HG02642 (cell line): ENCODE measurements at regions not wholly inside any gene's neighbourhood (a gene's known extent, or its start where the extent isn't known, plus 50 kb on each side); places are given as distances from the start of the nearest gene placed in this dataset.

Source experiments
- ATAC-seq: cut with Tn5 transposase; IDR thresholded peaks from one replicate; pipeline ENCODE4 v1.9.1; 2021; ENCODE audit warnings: mild to moderate bottlenecking; ENCODE audit not compliant: unreplicated experiment, poor library complexity

DNA sequence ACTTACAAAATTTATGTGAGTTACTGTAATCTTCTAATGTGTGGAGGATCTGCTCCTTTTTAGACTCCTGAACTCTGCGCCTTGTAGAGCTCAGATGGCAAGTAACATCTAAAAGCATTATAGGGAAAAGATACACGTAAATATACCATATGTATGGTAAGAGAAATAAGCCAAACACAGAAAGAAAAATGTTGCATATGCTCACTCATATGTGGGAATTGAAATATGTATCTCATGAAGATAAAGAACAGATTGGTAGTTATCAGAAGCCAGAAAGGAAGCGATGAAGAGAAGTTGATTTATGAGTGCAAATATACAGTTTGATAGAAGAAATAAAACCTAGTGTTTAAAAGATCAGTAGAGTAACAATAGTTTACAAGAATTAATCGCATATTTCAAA is 815.0 kb upstream of the MAN1A1 start:
- ATAC-seq: no peak

DNA sequence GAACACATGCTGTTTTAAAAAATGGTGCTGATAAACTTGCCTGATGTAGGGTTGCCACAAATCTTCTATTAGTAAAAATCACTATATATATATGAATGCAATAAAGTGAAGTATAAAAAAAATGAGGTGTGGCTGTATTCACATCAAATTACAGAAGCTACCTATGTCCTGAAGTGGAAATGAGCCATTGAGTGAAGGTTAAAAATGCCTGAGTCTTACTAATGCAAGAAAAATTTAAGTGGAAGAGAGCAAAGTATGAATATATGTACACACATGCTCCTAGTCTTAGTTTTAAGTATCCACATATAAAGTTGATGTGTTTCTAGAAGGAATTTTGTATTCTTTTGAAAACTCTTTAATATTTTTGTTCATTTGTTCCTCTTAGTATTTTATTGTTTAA is 808.3 kb upstream of the MAN1A1 start:
- no peak for ATAC-seq

DNA sequence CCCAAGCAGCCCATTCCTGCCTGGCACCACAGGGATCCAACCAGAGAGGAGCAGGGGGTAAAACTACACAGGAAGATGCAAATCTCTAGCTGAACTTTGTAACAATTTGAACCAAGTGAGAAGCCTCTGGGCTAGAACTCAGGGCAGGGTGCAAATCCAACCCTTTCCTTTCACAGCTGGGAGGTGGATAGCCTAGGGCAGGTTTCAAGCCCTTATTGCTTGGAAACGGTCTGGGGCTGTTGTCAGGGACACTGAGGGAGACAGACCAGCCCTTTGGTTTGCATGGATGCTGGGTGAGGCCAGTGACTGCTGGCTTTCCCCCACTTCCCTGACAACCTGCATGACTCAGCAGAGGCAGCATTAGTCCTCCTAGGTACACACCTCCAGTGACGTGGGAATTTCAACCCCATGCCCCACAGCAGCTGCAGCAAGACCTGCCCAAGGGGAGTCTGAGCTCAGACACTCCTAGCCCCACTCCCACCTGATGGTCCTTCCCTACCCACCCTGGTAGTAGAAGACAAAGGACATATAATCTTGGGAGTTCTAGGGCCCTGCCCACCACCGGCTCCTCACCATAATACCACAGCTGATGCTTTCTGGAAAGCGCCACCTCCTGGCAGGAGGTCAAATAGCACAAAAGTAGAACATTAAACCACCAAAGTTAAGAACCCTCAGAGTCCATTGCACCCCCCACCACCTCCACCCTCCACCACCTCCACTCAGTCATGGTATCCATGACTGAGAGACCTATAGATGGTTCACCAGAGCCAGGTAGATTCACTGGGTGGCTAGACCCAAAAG is 797.7 kb upstream of the MAN1A1 start:
- no peak for ATAC-seq

DNA sequence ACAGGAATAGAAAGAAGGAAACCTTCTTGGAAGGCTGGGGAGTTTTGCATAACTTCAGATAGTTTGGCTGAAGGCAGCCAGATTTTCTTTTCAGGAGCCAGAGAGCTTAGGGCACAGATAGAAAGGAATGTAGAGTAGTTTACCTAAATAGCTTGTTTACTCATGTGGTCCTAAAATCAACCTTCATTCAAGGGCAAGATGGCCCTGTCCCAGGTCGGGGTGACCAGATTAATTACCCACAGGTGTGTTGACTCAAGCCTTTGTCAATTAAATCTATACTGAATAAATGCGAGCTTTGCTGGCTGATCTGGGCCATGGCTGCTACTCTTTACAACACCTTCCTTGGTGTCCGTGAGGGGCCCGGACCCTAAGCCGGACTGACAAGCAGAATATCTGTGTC is 792.0 kb upstream of the MAN1A1 start:
- no peak for ATAC-seq

GRCh38 chr6:120137492-120137891 is 787.9 kb upstream of the MAN1A1 start:
- no peak for ATAC-seq

GRCh38 chr6:120129228-120129627 is 779.7 kb upstream of the MAN1A1 start:
- ATAC-seq: no peak

DNA sequence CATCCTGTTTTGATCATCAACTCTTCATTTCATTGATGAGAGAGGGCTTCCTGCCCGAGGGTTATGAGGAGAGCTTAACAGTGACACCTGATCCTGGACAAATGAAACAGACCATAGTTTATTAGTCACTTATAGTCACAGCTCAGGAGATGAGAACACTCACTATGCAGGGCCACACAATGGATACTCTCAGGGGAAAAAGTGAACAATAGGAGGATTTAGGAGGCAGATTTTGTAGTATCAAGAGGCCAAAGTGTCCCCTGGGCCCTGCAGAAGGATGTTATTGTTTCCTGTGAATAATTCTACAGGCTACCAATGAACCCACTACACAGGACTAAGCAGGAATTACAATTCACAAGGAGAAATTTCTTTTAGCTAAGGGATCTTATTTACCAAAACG is 772.8 kb upstream of the MAN1A1 start:
- ATAC-seq: no peak

DNA sequence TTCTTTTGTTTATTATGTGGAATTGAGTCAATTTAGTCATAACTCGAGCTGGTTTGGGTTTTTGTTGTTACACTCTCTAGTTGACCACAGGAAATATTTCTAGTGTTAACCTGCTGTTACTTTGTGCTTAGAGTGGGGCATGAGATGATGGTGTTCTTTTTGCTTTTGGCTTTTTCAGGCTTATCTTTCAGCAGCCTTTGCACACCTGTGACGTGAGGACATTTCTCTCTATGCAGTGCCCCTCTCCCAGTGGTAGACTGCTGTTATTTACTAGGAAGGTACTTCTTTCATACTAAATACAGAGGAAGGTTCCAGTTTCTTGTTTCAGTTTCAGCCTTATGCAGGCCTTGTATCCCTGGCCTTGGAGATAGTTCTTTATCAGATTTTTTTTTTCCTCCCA is 766.8 kb upstream of the MAN1A1 start:
- ATAC-seq: no peak

- no peak for ATAC-seq
These were observed 763.4 kb upstream of the MAN1A1 start for GRCh38 chr6:120112980-120113379.

GRCh38 chr6:120111001-120111400 is 761.4 kb upstream of the MAN1A1 start:
- ATAC-seq: no peak

DNA sequence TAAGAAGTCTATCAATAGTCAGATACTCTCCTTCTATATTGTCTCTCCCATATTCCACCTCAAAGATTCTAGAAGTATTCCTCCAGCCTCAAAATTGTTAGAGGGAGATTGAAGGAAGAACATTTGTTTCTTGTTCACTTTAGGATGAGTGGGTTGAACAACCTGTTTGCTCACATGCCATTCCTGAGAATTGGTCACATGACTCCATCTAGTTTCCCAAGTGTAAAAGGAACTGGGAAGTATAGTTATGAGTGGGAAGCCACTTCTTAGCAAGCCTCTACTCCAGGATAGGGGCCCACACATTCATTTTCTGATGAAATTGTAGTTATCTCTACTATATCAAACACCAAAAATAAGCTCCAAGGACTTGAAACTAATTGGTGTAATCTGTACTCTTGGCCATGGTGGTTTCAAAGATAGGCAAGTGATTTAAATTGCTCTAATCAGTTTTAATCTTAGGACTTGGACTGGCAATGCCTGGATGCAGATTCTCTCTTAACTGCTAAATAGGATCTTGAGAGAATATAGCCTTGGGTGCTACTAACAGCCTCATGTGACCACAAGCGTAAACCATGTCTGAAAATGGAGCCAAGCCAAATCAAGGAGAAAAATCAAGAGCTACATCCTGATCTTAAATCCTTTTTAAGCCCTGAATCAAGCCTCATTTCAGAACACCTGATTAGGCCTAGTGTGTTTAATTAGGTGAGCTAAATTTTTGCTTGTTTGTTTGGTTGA is 758.7 kb upstream of the MAN1A1 start:
- no peak for ATAC-seq

DNA sequence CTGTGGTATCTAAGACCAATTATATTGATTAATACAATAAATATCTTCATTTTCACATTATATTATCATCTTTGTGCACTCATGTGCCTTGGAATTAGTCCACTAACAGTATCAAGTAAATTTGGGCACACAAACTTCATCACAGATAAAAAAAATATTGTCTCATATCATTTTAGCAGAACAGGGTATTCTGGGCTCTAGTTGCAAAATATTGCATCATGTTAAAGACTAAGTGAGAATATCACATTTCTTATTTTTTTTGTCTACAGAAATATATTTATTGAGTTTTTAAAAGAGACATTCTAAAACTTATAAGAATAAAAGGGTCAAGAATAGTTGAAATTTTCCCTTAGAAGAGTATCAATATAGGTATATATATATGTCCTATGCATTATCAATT is 754.1 kb upstream of the MAN1A1 start:
- ATAC-seq: no peak

DNA sequence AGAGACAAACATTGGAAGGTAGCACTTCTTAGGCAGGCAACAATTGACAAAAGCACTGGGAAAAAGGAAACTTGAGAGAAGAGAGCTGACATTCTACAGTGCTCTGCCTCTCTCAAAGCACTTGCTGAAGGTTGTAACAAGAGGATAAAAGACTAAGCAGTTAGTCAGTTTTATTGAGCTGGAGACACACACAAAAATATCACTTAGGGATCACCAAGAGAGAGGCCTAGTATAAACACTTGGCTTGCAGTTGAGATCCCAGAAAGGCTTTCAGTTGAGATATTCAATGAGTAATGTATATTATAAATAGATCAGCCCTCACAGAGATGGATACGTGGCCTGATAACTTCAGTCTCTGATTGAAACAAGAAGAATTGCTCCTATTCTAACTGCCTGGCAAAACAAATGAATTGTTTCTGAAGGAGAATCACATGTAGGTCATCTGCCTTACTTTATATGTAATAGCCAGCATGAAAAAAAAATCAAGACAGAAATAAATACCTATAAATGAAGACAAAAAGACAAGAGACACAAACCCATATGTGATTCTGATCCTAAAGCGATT is 747.2 kb upstream of the MAN1A1 start:
- no peak for ATAC-seq

- ATAC-seq: no peak
These were observed 733.6 kb upstream of the MAN1A1 start for GRCh38 chr6:120083186-120083585.

GRCh38 chr6:120077489-120077888 is 727.9 kb upstream of the MAN1A1 start:
- ATAC-seq: no peak

DNA sequence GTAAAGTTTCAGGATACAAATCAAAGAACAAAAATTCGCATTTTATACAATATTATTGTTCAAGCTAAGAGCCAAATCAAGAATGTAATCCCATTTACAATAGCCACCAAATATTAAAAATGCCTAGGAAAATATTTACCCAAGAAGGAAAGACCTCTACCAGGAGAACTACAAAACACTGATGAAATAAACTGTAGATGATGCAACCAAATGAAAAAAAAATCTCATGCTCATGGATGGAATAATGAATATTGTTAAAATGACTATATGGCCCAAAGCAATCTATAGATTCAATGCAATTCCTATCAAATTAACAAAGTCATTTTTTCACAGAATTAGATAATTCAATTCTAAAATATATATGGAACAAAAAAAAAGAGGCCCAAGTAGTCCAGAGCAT is 708.8 kb upstream of the MAN1A1 start:
- ATAC-seq: no peak

DNA sequence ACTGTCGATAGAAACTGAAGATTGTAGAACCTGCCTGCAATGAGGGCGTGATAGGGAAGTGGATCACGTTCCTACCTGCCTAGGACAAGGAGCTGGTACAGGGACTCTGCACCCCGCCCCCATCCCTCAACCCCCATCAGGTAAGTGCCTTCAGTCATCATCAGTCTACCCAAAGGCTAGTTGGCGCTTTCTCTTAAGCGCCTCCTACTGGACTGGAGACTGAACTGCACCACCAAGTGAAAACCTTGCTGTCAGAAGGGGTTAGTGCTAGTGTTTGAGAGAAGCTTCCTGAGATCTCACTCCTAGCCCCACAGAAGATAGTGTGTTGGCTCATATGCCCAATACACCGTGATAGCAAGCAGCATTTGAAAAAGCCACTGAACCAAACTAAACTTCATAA is 706.5 kb upstream of the MAN1A1 start:
- peak; percentile 86 for ATAC-seq

DNA sequence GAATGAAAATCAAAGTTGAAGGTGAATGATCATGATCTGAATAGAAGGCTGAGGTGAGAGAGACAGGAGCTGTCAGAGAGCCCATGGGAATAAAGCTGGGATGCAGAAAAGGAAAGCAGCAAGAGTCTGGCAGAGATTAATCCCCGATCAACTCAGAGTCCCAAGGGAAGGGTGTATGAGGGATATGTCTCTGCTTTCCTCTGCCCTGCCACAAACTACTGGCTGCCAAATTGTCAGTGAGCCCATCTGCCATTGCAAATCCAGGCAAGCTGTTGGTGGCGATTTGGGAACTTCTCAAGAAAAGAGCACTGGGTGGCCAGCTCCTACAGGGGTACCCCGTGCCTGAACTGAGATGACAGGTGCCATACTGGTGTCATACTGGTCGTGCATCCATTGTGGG is 705.5 kb upstream of the MAN1A1 start:
- ATAC-seq: no peak

DNA sequence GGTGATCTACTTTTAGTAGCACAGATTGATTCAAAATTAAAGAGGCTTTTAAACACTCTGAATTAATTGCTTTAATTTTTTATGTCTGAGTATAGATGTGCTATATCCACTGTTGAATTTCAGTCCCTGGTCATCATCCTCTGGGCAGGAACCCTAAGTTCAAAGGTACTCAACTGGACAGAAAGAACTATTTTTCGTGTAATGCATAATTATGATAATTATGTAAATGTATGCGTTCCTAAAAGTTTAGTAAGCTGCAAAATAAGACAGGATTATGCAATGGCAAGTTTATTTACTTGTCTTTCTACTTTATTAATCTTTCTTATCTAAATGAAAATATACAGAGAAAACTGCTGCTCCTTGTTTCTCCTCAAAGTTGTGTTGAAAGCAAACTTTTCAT is 690.1 kb upstream of the MAN1A1 start:
- no peak for ATAC-seq

DNA sequence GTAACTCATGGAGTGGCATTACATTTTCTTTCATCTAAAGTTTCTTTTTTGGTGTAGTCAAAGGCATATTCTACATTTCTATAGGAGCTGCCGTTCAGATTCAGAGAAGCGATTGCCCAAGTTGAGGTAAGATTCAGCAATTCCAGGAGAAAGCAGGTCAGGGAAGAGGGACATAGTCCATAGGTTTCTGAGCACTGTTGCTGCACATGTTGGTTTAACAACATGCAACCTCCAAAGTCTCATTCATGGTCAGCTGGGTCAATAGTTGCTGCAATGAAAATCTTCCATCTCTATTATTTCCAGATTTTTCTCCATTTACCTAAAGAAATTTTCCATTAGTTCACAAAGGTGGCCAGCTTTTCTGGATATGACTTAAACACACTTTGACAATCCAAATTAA is 682.3 kb upstream of the MAN1A1 start:
- ATAC-seq: no peak

GRCh38 chr6:120026791-120027190 is 677.2 kb upstream of the MAN1A1 start:
- ATAC-seq: no peak

- no peak for ATAC-seq
These were observed 660.5 kb upstream of the MAN1A1 start for GRCh38 chr6:120010075-120010474.
